Keratinocyte (primary cell): ENCODE measurements at regions not wholly inside any gene's neighbourhood (a gene's known extent, or its start where the extent isn't known, plus 50 kb on each side); places are given as distances from the start of the nearest gene placed in this dataset.
"Not testable (repeated sequence)": the region's sequence is repeated elsewhere in the genome, so short reads cannot be mapped to it uniquely, and the experiment has no call there.

Source experiments
- DNase-seq: peaks from one replicate; pipeline ENCODE4 v3.0.0-alpha.2; 2011; ENCODE audit warnings: low read depth, missing footprints, low spot score
- FAIRE-seq: peaks from 2 replicates; lab custom pipeline; 2011; peaks lifted over from hg19 to GRCh38; lab: Jason Lieb, UNC
- H2AFZ ChIP-seq: 2 replicates; pipeline ENCODE4 v1.6.0; 2012; ENCODE audit warnings: low read length, control low read depth, inconsistent platforms; ENCODE audit not compliant: control insufficient read depth
- H3K27ac ChIP-seq: 2 replicates; pipeline ENCODE4 v1.5.1; 2011; ENCODE audit warnings: low read length; ENCODE audit not compliant: control insufficient read depth, insufficient read depth
- H3K27me3 ChIP-seq: 3 replicates; pipeline ENCODE4 v1.6.0; 2011; ENCODE audit warnings: low read length; ENCODE audit not compliant: control insufficient read depth, insufficient read depth; ENCODE audit errors: extremely low read depth
- H3K36me3 ChIP-seq, 2 experiments: 2 replicates in 1 of 2; 3 replicates in 1 of 2; pipeline ENCODE4 v1.5.1; 2011; ENCODE audit warnings: low read length in 2 of 2, mild to moderate bottlenecking in 1 of 2; ENCODE audit not compliant: control insufficient read depth in 2 of 2, insufficient read depth in 2 of 2; ENCODE audit errors: extremely low read depth in 1 of 2
- H3K4me1 ChIP-seq: 3 replicates; pipeline ENCODE4 v1.5.1; 2011; ENCODE audit warnings: low read length; ENCODE audit not compliant: control insufficient read depth, insufficient read depth; ENCODE audit errors: extremely low read depth
- H3K4me2 ChIP-seq: 3 replicates; pipeline ENCODE4 v1.6.0; 2011; ENCODE audit warnings: low read depth, low read length; ENCODE audit not compliant: control insufficient read depth, insufficient read depth; ENCODE audit errors: extremely low read depth
- H3K4me3 ChIP-seq, 3 experiments: fragments of 200-600 bp in 1 of 3; sonication (generic) in 1 of 3; 2 replicates in 2 of 3; 3 replicates in 1 of 3; pipeline ENCODE4 v1.5.1; 2011 to 2016; ENCODE audit warnings: low read length in 3 of 3, mild to moderate bottlenecking in 3 of 3, control low read depth in 2 of 3, inconsistent platforms in 1 of 3, low read depth in 1 of 3, mixed read lengths in 1 of 3, mixed run types in 1 of 3, moderate library complexity in 1 of 3; ENCODE audit not compliant: control insufficient read depth in 2 of 3, insufficient read depth in 2 of 3; ENCODE audit errors: extremely low read depth in 1 of 3
- H3K79me2 ChIP-seq: 2 replicates; pipeline ENCODE4 v1.6.0; 2012; ENCODE audit warnings: low read length; ENCODE audit not compliant: control insufficient read depth, insufficient read depth
- H3K9ac ChIP-seq: 3 replicates; pipeline ENCODE4 v1.6.0; 2011; ENCODE audit warnings: low read length; ENCODE audit not compliant: control insufficient read depth, insufficient read depth; ENCODE audit errors: extremely low read depth
- H3K9me1 ChIP-seq: 3 replicates; pipeline ENCODE4 v1.6.0; 2011; ENCODE audit warnings: low read length; ENCODE audit not compliant: control insufficient read depth, insufficient read depth; ENCODE audit errors: extremely low read depth
- H3K9me3 ChIP-seq: 2 replicates; pipeline ENCODE4 v1.5.1; 2012; ENCODE audit warnings: low read depth, low read length; ENCODE audit not compliant: control insufficient read depth
- H4K20me1 ChIP-seq: 3 replicates; pipeline ENCODE4 v1.6.0; 2011; ENCODE audit warnings: low read length; ENCODE audit not compliant: control insufficient read depth, insufficient read depth; ENCODE audit errors: extremely low read depth
- CTCF ChIP-seq, 3 experiments: IDR thresholded peaks in 1 of 3; conservative IDR thresholded peaks in 1 of 3; optimal IDR thresholded peaks in 1 of 3; 2 replicates in 2 of 3; 3 replicates in 1 of 3; pipeline versions ENCODE3 to v1.5.1; 2011; ENCODE audit warnings: low read length in 3 of 3, mild to moderate bottlenecking in 3 of 3, moderate library complexity in 2 of 3, control low read depth in 1 of 3, inconsistent platforms in 1 of 3; ENCODE audit not compliant: insufficient read depth in 2 of 3; ENCODE audit errors: extremely low read depth in 1 of 3
- EZH2 ChIP-seq: IDR thresholded peaks from one replicate; pipeline ENCODE4 v1.6.1; 2012; ENCODE audit warnings: inconsistent platforms, mild to moderate bottlenecking, low read length, moderate library complexity
- dilution Hi-C: fragments of 300-500 bp; cut with MboI; formaldehyde crosslinking; loops from one replicate; pipeline ENCODE4 v1.7.0; 2020; ENCODE audit warnings: low sequenced_read_pairs; ENCODE audit not compliant: extremely low pct_ligation_motif_present

GRCh38 chr6:105855433-105855832 is 230.7 kb upstream of the PRDM1 start:
- H3K27me3 ChIP-seq = no peaks in the 10 kb centered on the region
- no peaks in the 10 kb centered on the region for H3K9me1 ChIP-seq
- dilution Hi-C loops = no loop called here
- no peak overlapping the region for H3K27ac ChIP-seq
- H3K4me1 ChIP-seq = no peaks in the 10 kb centered on the region
- no peaks in the 10 kb centered on the region for H4K20me1 ChIP-seq
- H3K79me2 ChIP-seq = no peaks in the 10 kb centered on the region
- no peak overlapping the region for H3K4me3 ChIP-seq
- H3K4me2 ChIP-seq = no peak overlapping the region
- no peak for DNase-seq
- no peaks in the 10 kb centered on the region for H3K36me3 ChIP-seq
- FAIRE-seq = no peak
- H3K9me3 ChIP-seq = no peaks in the 10 kb centered on the region
- TF ChIP-seq EZH2 (no peak), CTCF (optimal IDR thresholded peaks at IDR 0.05 in 1 of 3, IDR thresholded peaks at IDR 0.05 in 1 of 3, conservative IDR thresholded peaks at IDR 0.05 in 1 of 3; ENCODE audit: extremely low read depth in 1 of 3, insufficient read depth in 2 of 3, low read length in 3 of 3) (no peak)
- H2AFZ ChIP-seq = no peak overlapping the region
- H3K9ac ChIP-seq = no peak overlapping the region

GRCh38 chr6:105853979-105854378 is 232.2 kb upstream of the PRDM1 start:
- H2AFZ ChIP-seq, H3K9ac ChIP-seq, H3K4me3 ChIP-seq, H3K27ac ChIP-seq, H3K36me3 ChIP-seq, DNase-seq, H3K4me2 ChIP-seq, FAIRE-seq, H4K20me1 ChIP-seq, H3K4me1 ChIP-seq, H3K9me3 ChIP-seq, dilution Hi-C loops, H3K27me3 ChIP-seq, H3K9me1 ChIP-seq, H3K79me2 ChIP-seq: not testable (repeated sequence)

GRCh38 chr6:105851606-105852005 is 234.5 kb upstream of the PRDM1 start:
- H3K9me1 ChIP-seq = no peaks in the 10 kb centered on the region
- no peak for TF ChIP-seq EZH2
- no peak for TF ChIP-seq CTCF (optimal IDR thresholded peaks at IDR 0.05 in 1 of 3, IDR thresholded peaks at IDR 0.05 in 1 of 3, conservative IDR thresholded peaks at IDR 0.05 in 1 of 3; ENCODE audit: extremely low read depth in 1 of 3, insufficient read depth in 2 of 3, low read length in 3 of 3)
- H3K27ac ChIP-seq = no peak overlapping the region
- DNase-seq = no peak
- no peak overlapping the region for H3K4me3 ChIP-seq
- no peak overlapping the region for H2AFZ ChIP-seq
- no peaks in the 10 kb centered on the region for H3K79me2 ChIP-seq
- H3K36me3 ChIP-seq = no peaks in the 10 kb centered on the region
- no peaks in the 10 kb centered on the region for H4K20me1 ChIP-seq
- dilution Hi-C loops = no loop called here
- H3K4me2 ChIP-seq = no peak overlapping the region
- no peaks in the 10 kb centered on the region for H3K4me1 ChIP-seq
- H3K9me3 ChIP-seq = no peaks in the 10 kb centered on the region
- H3K27me3 ChIP-seq = no peaks in the 10 kb centered on the region
- FAIRE-seq = no peak
- no peak overlapping the region for H3K9ac ChIP-seq
